Ishikawa (cell line): ENCODE measurements at regions not wholly inside any gene's neighbourhood (a gene's known extent, or its start where the extent isn't known, plus 50 kb on each side); places are given as distances from the start of the nearest gene placed in this dataset.

ENCODE experiments used
- CEBPB ChIP-seq: IDR thresholded peaks from 2 replicates; pipeline ENCODE4 v1.6.1; 2012
- CREB1 ChIP-seq: IDR thresholded peaks from 2 replicates; pipeline ENCODE4 v1.6.1; 2012; ENCODE audit warnings: low read depth
- EGR1 ChIP-seq: IDR thresholded peaks from 2 replicates; pipeline ENCODE4 v1.6.1; 2012
- EP300 ChIP-seq: IDR thresholded peaks from 2 replicates; pipeline ENCODE4 v1.6.1; 2012; ENCODE audit warnings: borderline replicate concordance
- FOXM1 ChIP-seq: IDR thresholded peaks from 2 replicates; pipeline ENCODE4 v1.6.1; 2012; ENCODE audit warnings: low read depth, borderline replicate concordance
- MAX ChIP-seq: IDR thresholded peaks from 2 replicates; pipeline ENCODE4 v1.6.1; 2012
- NFIC ChIP-seq: IDR thresholded peaks from 2 replicates; pipeline ENCODE4 v1.6.1; 2012
- RAD21 ChIP-seq: IDR thresholded peaks from 2 replicates; pipeline ENCODE4 v1.6.1; 2012; ENCODE audit warnings: low read depth
- REST ChIP-seq: IDR thresholded peaks from 2 replicates; pipeline ENCODE4 v1.6.1; 2012; ENCODE audit warnings: low read depth, mild to moderate bottlenecking
- TAF1 ChIP-seq: IDR thresholded peaks from 2 replicates; pipeline ENCODE4 v1.6.1; 2012; ENCODE audit warnings: low read depth, mild to moderate bottlenecking
- TCF12 ChIP-seq: IDR thresholded peaks from 2 replicates; pipeline ENCODE4 v1.6.1; 2012; ENCODE audit warnings: low read depth
- TEAD4 ChIP-seq: IDR thresholded peaks from 2 replicates; pipeline ENCODE4 v1.6.1; 2012
- USF1 ChIP-seq: IDR thresholded peaks from 2 replicates; pipeline ENCODE4 v1.6.1; 2012
- YY1 ChIP-seq: IDR thresholded peaks from 2 replicates; pipeline ENCODE4 v1.6.1; 2012; ENCODE audit warnings: low read depth
- ZBTB7A ChIP-seq: IDR thresholded peaks from 2 replicates; pipeline ENCODE4 v1.6.1; 2012; ENCODE audit warnings: low read depth

GRCh38 chr7:8360564-8361153, 72.8 kb upstream of the NXPH1 start:
- TF ChIP-seq TCF12 (no peak), USF1 (no peak), CEBPB (no peak), MAX (no peak), CREB1 (no peak), NFIC (no peak), TEAD4 (no peak)

- TF ChIP-seq TEAD4 = no peak
- TF ChIP-seq MAX = no peak
- TF ChIP-seq USF1 = no peak
- TF ChIP-seq EGR1 = no peak
- TF ChIP-seq FOXM1 = no peak
- no peak for TF ChIP-seq YY1
- no peak for TF ChIP-seq NFIC
- TF ChIP-seq ZBTB7A = no peak
- TF ChIP-seq RAD21 = no peak
- TF ChIP-seq REST = no peak
- TF ChIP-seq CREB1 = no peak
- no peak for TF ChIP-seq CEBPB
- TF ChIP-seq TAF1 = no peak
These were observed 70.6 kb upstream of the NXPH1 start for GRCh38 chr7:8362723-8363369.

GRCh38 chr7:8363407-8364015, 69.9 kb upstream of the NXPH1 start:
- TF ChIP-seq TAF1 = no peak
- no peak for TF ChIP-seq CREB1
- no peak for TF ChIP-seq EGR1
- TF ChIP-seq RAD21 = no peak
- no peak for TF ChIP-seq TEAD4
- no peak for TF ChIP-seq NFIC
- TF ChIP-seq FOXM1 = no peak
- no peak for TF ChIP-seq TCF12
- TF ChIP-seq REST = no peak
- no peak for TF ChIP-seq CEBPB
- no peak for TF ChIP-seq EP300
- no peak for TF ChIP-seq USF1
- no peak for TF ChIP-seq ZBTB7A
- no peak for TF ChIP-seq MAX
- no peak for TF ChIP-seq YY1

- no peak for TF ChIP-seq USF1
- TF ChIP-seq RAD21 = peak; percentile 52; the same call in 1 of the 2 replicates
These were observed 67.8 kb upstream of the NXPH1 start for GRCh38 chr7:8365499-8366110.
